GM10266 (cell line): ENCODE measurements at regions not wholly inside any gene's neighbourhood (a gene's known extent, or its start where the extent isn't known, plus 50 kb on each side); places are given as distances from the start of the nearest gene placed in this dataset.

ENCODE experiments used
- DNase-seq: peaks from one replicate; pipeline ENCODE4 v3.0.0; 2012; ENCODE audit errors: extremely low spot score
- CTCF ChIP-seq: IDR thresholded peaks from 2 replicates; pipeline ENCODE4 v1.5.1; 2012; ENCODE audit warnings: mild to moderate bottlenecking, low read depth; ENCODE audit not compliant: control insufficient read depth, insufficient read depth; ENCODE audit errors: missing control alignments

- no peak for DNase-seq
- no peak for TF ChIP-seq CTCF
These were observed 480.3 kb downstream of the MRPL39 start for GRCh38 chr21:25127007-25127406.

DNA sequence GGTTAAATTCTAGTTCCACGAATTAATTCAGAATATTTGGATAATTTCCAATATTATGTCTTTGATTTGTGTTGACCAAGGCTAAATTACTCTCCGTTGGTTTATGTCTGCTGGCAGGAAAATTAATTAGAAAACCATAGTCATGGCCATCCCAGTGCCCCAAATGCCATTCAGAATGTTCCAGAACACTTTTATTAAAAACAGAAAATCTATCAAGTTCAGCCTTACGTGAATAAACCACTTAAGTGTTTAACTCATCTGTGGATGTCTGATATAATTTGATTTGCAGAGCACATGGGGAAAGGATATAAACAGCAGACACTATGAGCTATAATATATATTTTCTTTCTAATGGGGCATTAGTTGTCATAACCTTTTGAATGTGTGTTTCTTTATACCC is 480.7 kb downstream of the MRPL39 start:
- no peak for TF ChIP-seq CTCF
- DNase-seq: no peak

GRCh38 chr21:25118648-25119047 is 488.6 kb downstream of the MRPL39 start:
- DNase-seq: no peak
- TF ChIP-seq CTCF: no peak

GRCh38 chr21:25115021-25115420 is 492.3 kb downstream of the MRPL39 start:
- no peak for DNase-seq

DNA sequence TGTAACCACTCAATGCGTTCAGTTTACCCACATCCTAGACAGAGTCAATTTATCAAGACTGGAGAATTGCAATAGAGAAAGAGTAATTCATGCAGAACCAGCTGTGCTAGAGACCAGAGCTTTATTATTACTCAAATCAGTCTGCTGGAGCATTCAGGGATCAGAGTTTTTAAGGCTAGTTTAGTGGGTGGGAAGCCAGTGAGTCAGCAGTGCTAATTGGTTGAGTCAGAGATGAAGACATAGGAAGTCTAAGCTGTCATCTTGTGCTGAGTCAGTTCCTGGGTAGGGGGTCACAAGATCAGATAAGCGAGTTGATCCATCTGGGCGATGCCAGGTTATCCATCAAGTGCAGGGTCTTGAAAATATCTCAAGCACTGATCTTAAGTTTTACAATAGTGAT is 499.6 kb downstream of the MRPL39 start:
- DNase-seq: no peak
- TF ChIP-seq CTCF: no peak

More at GRCh38 chr21:25115021-25115420, 492.3 kb downstream of the MRPL39 start:
- TF ChIP-seq CTCF: no peak

DNA sequence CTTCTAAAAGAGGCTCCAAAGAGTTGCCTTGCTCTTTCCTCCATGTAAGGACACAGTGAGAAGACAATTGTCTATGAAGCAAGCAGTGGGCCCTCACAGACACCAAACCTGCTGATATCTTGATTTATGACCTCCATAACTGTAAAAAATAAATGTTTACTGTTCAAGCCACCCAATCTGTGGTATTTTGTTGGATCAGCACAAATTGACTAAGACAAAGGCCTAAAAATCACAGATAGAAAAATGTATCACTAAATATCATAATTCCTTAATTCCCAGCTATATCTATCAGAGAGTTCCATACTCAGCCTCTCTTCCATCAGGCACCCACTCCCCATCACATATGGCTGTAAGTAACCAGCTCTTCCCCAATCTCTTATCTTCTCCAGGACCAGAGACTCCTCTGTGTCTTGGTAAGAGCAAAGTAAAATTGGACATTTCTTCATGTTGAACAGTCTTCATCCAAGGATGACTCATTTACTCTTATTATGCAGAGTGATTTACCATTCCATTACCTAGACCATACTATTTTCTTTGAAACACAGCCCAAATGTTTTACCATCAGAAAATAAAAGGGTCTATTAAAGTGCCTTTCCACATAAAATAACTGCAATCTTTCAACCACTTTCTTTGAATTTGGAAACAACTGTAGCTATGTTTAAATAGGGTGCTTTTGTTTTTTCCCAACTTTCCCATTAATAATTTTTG is 503.6 kb downstream of the MRPL39 start:
- no peak for DNase-seq
- no peak for TF ChIP-seq CTCF

GRCh38 chr21:25097648-25098047 is 509.6 kb downstream of the MRPL39 start:
- no peak for TF ChIP-seq CTCF
- no peak for DNase-seq
